Stimulated activated CD4-positive, alpha-beta T cell treated with anti-CD3 and anti-CD28 coated beads, Interleukin-12 subunit alpha, Interleukin-12 subunit beta, amount 100 ng/mL, for 24 hours (primary cell): ENCODE measurements at regions not wholly inside any gene's neighbourhood (a gene's known extent, or its start where the extent isn't known, plus 50 kb on each side); places are given as distances from the start of the nearest gene placed in this dataset.
"Not testable (repeated sequence)": the region's sequence is repeated elsewhere in the genome, so short reads cannot be mapped to it uniquely, and the experiment has no call there.

Experiments used
- DNase-seq, 2 experiments: peaks; one replicate each; pipeline ENCODE4 v3.0.0-alpha.2; 2020; ENCODE audit warnings: low read depth in 2 of 2

DNA sequence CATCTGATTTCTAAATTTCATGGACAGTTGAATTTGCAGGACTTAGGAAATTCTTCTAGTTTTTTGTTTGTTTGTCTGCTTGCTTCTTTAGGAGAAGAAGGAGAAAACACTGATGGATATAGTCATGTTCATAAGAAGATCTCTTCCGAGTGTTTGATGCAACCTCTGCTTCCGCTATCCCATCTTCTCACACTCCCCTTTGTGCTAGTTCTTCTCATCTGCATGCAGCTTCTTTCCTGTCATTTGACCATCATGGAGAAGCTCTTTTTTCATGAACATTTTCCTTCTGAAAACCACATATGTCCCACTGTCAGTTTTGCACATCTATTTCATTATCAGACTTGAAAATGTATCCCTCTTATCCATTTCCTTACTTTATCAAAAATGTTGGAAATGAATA is 346.9 kb upstream of the PRKCQ start:
- DNase-seq, result no peak

DNA sequence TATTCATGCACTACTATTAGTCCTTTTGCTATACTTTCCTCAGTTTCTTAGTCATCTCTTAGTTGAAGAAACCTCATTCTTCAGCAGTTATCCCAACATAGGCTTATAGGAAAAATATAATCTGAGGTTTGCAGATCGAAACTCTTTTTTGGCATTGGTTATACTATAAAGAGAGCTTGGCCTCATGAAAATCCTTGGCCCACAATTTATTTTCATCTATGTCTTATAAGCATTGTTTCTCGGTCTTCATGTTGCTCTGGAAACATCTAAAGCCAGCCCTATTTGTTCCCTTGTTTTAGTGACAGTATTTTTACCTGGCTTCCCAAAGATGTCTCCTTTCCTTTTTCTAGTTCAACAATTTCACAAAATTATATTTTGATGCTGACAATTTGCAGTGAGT is 345.1 kb upstream of the PRKCQ start:
- no peak for DNase-seq

DNA sequence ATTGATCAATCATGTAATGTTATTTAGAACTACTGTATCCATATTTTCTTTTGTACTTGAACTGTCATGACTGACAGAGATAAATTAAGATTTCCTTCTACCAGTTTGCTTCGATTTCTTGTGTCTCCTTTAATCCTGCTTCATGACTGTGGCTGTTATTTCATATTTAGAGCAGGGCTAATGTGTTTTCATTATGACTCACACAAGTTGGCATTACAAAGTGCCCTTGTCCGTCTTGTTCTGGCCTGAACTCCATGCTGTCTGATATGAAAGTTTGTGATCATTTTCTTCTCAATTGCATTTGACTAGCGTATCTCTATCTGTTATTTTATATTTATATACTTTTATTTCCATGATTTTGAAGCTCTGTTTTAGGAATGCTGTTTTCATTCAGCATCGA is 344.1 kb upstream of the PRKCQ start:
- no peak for DNase-seq

DNA sequence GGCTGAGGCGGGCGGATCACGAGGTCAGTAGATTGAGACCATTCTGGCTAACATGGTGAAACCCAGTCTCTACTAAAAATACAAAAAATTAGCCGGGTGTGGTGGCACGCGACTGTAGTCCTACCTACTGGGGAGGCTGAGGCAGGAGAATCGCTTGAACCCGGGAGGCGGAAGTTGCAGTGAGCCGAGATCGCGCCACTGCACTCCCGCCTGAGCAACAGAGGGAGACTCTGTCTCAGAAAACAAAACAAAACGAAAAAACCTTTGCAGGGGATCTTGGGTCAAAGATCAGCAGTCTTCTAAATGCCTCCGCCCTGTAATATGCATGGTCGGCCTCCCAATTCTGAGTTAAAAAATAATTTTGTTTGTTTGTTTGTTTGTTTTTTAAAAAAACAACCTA is 340.9 kb upstream of the PRKCQ start:
- DNase-seq, result not testable (repeated sequence)

DNA sequence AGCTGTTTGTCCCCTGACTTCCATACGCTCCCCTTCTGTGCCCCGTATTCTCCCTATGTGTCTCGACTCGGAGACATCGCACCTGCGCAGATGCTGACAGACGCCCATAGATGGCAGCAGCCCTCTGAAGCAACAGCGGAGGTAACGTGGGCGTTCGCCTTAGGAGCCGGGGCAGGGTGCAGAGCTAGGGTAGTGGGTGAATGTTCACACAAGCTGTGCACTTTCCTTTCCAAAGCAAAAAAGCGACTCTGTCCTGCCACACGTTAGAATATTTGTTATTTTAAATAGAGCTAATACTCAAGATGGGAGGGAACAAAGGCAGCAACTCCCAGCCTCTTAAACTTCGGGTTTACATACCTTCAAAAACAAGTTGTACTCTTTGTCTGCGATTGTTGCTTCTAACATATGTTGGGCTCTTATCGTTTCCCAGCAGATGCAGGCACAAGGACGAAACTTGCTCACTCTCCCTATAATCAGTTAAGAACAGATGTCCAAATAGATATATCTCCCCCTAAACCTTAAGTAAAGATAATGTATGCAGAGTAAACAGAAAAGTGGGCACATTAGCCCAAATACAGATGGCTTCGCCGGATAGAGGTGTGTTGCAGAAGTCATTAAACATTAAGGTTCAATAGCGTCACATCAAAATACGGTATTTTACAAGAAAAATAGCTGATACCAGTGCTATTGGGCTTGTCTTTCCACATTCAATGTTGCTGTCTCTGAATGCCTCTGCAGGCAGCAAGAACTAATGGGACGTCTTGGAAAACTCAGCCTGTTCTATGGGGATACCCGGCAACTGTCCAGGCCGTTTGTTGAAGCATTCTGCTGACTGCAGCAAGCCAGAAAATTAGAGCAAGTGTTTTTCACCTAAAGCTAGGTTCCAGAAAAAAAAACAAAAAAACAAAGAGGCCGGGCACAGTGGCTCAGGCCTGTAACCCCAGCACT is 340.3 kb upstream of the PRKCQ start:
- peak; percentile 68 to 75 for DNase-seq

DNA sequence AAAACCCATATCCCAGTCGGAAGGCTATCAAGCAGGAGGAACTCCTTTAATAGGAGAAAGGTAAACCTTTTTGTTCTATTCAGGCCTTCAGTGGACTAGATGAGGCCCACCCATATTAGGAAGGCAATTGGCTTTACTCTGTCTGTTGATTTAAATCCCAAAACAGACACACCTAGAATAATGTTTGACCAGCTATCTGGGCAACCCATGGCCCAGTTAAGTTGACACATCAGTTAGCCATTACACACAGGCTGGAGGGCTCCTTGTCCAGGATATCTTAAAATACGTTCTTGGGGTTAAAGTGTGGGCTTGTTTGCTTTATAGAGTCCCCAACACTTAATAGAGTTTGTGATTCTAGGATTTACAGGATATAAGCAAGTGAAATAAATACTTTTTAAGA is 339.0 kb upstream of the PRKCQ start:
- no peak for DNase-seq

DNA sequence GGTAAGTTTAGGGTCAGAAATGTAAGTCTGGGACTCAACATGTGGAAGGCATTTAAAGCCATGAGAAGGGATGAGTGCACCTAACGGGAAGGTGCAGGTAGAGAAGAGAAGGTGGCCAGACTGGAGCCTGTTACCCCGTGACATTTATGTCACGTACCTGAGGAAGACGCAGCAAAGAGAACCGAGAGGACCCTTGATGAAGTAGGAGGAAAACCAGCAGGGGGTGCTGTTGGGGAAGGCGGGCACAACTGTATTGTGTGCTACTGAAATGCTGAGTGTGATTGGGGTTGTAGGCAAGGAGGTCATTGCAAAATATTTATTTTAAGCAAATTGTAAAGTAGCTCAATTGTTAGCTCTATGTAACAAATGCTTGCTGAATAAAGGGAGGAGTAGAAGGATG is 338.2 kb upstream of the PRKCQ start:
- peak; percentile 44 to 77 for DNase-seq

DNA sequence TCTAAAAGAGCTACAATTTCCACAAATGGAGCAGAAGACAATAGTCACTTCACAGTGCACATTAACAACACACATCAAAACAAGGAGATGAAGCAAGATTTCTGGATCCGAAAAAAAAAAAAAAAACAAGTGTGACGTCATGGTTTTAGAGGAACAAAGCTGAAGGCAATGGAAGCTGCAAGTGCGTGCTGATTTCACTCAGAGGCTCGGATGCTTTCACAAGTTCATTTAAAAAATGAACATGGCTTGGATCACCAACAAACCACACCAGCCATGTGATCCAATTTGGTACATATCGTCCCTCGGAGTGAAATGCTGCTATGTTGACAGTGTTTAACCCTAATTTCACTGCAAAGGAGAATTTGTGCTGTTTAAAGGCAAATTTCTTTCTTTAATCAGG is 337.0 kb upstream of the PRKCQ start:
- no peak for DNase-seq

DNA sequence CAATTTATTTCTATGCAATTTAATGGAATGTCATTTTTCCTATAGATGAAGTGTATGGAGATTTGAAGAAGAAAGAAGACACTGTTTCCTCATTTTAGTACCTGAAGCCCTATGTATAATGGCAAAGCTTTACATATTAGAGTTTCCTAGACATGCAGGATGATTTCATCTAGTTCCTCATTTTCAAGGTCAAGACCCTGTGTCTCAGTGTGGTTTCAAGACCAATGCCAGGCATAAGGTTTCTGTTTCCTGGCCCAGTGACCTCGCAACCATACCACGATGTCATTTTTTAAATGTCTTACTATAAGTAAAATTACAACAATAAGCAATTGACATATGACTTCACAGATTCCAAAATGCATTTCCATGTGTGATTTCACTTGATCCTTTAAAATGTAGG is 336.5 kb upstream of the PRKCQ start:
- no peak for DNase-seq

DNA sequence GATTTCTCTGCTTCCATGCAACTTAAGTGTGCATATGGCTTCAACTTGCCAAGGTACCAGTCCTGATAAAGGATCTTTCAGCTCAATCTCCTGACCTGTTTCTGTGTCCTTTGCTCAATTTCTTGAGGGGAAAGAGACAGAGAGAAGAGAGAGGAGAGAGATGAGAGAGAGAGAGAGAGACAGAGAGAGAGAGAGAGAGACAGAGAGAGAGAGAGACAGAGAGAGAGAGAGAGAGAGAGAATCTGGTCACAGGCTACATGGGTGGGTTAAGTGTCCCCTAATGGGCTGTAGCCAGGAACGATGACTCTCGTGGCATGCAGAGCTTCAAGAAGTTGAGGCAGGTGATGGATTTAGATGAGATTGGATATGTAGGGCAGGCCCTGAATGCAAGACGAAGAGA is 335.2 kb upstream of the PRKCQ start:
- no peak for DNase-seq

DNA sequence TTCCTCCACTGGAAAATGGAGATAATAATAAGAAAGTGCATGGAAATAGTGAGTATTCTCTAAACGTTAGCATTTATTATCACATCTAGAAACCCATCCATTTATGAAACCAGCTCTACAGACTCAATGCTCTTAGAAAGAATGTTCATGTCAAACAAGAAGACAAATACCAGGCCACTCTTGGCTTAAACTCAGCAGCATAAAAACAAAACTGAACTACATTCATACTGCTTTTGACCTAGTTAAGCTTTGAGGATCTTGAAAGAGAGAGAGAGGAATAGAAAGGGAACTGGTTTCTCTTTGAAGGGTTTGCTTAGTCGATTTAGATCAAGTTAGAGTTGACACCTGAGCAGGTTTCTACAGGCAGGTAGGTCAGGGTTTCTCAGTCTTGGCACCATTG is 332.9 kb upstream of the PRKCQ start:
- no peak for DNase-seq

DNA sequence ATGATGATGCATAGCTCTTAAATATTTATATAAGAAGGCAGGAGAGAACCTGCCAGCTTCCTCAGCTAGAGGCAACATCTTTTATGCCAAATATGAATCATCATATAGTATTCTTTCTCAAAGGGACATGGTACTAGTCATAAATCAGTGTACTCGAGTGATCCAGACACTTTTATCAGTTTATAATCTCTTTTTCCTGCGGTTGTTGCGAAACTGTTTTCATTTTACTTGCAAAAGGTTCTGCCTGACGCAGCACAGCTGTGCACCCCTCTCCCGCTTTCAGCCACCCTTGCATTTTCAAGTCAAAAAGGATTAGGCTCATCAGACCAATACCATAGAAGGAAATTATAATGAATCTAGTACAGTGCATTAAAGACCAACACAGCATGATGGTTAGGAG is 332.3 kb upstream of the PRKCQ start:
- no peak for DNase-seq

DNA sequence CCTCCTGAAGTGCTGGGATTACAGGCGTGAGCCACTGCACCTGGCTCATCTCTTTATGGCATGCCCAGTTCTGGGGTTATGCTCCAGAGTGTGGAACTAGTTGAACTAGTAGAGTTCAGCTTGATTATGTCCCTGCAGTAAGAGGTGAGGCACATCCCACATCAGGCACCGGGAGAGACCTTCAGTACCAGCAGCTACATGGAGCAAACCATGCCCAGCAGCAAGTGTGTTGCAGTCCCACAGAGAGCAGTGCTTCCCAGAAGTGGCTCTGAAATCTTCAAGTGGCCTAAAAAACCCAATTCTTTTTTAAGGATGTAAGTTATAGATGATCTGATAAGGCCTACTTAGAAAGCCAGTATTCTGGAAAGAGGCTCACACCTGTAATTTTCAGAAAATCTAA is 331.9 kb upstream of the PRKCQ start:
- no peak for DNase-seq

DNA sequence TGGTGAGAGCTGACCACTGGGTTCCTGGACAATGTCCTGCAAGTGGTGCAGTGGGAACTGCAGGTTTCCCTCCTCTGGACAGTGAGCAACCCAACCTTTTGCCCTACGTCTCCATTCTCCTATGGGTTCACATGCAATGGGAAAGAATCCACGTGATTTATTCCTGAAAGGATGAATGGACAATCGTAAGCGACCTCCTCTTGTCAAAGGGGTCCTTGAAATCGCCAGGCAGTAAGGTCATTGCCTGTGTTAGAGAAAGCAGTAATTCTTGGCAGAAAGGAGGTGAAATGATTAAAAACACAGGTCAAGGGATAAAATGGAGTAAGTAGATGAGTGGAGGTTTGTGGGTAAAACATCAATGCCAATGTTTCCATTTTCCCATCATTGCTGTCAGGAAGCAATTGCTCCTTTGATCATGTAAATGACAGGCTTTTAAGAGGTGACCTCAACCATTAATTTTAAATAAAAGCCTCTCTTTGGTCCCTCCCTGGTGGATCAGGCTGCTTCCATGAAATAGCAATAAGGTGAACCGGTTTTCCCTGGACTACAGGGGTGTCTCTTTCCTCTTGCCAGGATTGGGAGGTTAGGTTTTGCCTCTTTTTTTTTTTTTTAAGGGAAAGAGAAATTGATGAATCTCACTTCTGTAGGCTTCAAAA is 330.0 kb upstream of the PRKCQ start:
- no peak for DNase-seq

DNA sequence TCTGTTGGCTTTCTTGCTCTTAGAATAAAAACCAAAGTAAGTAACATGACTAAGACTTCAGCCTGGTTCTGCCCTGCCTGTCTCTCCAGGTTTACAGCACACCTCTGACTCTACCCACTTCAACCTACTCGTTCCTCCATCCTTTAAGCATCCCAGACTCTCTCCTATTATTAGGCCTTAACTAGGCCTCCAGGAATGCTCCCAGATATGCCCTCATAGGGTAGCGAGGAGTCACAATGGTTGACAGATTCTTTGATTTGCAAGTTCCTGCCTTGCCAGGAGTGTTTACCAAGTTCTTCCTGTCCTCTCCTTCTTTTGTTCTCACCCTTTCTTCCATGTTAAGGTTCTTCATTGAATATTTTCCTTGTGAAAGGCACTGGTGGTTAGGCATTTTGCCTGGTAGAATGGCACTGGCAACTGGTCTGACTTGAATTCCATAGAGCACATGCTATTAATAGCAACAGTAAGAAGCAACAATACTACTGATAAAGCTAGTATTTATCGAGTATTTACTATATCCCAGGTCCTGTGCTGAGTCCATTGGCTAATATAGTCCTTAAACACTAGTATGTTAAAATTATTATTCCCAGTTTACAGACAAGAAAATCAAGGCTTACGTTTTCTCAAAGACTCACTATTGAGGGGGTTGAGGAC is 327.9 kb upstream of the PRKCQ start:
- DNase-seq, result no peak

DNA sequence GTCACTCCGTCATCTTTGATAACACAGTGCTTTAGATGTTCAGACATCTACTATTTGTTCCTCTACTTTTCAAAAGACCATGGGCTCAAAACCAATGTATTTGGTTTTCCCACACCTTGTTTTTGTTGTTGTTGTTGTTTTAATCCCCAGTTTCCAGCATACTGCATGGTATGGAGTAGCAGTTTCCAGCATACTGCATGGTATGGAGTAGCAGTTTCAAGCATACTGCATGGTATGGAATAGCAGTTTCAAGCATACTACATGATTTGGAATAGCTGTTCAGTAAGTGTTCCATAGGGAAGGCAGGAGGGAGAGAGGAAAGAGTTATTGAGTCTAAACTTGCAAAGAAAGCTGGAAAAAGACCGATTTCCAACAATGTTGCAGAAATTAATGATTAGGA is 314.3 kb upstream of the PRKCQ start:
- DNase-seq, result no peak

DNA sequence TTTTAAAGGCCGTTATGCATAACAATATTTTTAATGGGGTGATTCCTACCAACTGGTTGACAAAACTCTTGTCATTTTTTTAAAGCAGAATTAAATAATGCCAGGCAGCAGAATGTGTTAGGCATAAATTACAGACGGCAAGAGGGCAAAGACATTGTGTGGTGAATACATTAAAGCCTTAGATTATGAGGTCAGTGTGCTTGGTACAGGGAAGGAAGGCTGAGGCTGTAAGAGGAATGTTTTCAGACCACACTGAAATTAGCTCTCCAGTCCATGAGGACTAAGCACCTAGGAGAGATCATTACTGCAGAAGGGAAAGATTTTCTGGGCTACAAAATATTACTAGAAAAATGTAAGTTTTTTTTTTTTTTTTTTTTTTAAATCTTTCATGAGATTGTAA is 312.8 kb upstream of the PRKCQ start:
- no peak for DNase-seq

DNA sequence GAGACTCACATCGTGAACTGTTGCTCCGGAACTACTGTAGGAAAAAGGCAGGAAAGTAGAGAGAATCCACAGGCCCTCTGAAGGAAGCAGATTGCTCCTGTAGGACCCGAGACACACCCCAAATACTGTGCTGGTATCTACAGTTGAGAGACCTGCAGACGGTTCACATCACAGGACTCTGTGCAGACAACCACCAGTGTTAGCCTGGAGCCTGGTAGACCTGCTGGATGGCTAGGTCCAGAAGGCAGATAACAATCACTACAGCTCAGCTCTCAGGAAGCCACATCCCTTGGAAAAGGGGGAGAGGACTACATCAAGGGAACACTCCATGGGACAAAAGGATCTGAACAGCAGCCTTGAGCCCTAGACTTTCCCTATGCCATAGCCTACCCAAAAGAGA is 311.8 kb upstream of the PRKCQ start:
- DNase-seq, result no peak

DNA sequence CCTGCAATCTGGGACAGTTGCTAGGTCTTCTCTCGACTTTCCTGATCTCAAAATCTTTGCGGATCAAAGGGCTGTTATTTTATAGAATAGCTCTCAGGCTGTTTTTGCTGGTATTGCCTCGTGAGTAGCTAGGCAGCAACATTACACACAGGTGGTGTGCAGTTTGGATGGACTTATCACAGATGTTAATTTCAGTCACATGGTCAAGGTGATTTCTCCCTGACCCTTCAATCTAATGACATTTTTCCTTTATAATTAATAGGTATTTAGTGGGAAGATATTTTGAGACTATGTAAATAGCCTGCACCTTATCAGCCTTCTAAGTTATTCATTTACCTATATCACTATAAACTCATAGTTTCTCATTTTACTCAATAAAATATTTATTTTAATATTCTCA is 309.6 kb upstream of the PRKCQ start:
- DNase-seq, result no peak

DNA sequence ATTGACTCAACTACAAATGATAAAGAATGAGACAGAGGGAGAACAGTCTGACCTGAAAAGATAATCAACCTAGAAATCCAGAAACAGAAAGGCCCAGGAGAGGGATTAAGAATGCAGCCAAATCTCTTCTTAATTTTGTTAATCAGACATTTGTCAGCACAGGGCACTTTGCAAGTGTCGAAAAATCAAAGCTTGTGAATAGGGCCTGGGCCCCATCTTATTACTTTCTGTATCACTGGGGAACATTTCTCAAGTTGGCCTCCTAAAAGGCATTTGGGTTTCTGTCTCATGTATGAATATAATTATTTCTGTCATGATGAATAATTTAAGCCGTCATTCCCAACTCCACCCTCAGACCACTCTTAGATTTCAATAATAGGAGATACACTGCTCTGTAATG is 308.4 kb upstream of the PRKCQ start:
- no peak for DNase-seq

DNA sequence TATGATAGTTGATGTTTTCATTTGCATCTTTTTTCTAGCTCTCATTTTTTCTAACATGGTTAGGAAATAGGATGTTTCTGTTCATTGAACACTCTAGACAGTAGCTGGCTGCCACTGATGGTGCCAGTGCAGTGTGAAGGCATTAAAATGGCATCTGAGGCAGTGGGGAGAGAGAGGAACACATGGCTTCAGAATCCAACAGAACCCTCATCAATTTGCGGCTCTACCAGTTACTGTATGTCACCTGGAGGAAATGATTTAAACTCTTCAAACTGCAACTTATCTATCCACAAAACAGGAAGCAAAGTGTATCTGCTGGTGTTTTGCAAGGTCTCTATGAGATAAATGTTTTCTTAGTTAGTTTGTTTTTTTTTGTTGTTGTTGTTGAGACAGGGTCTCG is 305.2 kb upstream of the PRKCQ start:
- DNase-seq, result no peak

DNA sequence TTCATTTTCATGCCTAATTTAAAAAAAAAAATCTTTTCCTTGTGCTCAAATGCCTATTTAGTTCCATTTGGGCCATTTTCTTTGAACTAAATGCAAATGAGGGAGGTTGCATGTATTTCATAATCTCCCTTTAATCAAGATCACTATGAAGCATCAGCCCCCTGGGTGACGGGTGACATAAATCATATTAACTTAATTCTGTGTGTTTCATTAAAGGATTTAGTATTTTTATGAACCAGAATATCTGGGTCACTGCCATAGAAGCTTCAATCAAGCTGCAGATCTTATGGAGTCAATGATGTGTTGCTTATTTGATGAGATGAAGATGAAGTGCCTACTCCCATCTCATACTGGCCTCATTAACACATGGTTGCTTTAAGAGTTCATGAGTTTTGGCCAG is 301.9 kb upstream of the PRKCQ start:
- DNase-seq, result no peak
